GM19023 (cell line): ENCODE measurements at regions not wholly inside any gene's neighbourhood (a gene's known extent, or its start where the extent isn't known, plus 50 kb on each side); places are given as distances from the start of the nearest gene placed in this dataset.
"Not testable (repeated sequence)": the region's sequence is repeated elsewhere in the genome, so short reads cannot be mapped to it uniquely, and the experiment has no call there.

ENCODE experiments used
- ATAC-seq: cut with Tn5 transposase; IDR thresholded peaks from one replicate; pipeline ENCODE4 v1.9.1; 2021; ENCODE audit warnings: mild to moderate bottlenecking, moderate library complexity; ENCODE audit not compliant: unreplicated experiment

DNA sequence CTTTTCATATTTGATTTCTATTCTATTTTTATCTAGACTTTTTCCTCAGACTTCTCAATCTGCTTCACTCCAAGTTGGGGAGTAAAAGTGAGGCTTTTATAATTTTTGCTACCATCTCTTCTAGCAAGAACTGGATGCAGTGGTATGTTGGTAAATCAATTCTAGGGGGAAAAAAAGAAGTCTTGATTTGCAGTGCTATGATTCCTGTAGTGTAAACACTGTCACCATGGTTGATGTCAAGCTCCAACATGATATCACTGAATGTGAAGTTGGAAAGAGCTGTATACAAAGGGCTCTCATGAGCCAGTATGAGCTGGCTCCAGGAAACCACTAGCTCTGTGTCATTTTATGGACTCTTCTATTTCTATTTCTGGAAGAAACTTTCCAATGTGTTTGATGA is 439.2 kb downstream of the NTRK2 start:
- ATAC-seq: no peak

DNA sequence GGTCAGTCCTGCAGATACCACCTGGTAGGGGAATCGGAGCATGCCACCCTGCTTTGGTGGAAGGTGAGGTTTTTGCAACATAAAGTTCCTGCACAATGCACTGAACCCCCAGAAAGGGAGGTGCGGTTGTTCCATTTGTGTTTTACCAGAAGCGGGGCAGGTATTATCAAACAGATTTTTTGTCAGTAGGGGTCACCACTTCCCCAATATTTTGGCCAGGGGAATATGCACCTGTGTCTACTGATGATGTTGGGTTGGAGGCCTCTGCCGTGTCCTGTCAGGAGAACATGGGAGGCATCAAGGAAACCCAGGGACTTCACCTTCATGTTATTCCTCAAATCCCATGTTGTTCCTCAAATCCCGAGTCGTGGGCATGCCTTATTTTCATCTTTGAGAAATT is 438.7 kb downstream of the NTRK2 start:
- no peak for ATAC-seq

DNA sequence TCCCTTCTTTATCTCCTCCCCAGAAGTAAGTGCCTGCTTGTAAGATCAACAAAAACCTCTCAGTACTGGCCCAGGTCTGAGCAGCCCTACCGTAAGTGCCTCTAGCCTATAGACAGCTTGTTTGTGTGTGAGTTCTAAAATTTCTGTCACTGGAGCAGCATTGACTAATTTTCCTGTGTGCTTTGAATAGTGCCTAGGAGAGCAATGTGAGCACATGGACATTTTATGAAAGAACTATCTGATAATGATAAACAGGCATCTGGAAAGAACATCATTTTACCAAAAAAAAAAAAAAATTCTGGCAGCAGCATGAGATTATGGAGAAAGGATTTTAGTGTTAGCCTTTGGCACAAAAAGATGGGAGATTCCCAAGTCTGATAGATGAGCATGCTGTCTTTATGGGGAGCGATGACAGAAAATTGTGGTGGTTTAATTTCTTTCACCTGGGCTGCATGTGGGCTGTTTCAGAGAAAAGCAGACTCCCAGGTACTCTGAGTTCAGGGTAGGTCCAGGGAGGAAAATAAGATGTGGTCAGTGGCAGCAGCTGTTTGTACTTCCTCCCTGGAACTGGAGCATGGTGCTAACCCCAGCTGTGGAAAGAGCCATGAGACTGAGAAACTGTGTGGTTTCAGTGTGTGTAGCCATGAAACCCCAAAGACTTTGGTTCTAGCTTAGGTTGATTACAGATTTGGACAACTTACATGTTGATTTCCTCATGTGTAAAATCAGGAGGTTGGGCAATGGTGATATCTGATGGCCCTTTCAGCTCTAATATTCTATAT is 419.9 kb downstream of the NTRK2 start:
- ATAC-seq: no peak

DNA sequence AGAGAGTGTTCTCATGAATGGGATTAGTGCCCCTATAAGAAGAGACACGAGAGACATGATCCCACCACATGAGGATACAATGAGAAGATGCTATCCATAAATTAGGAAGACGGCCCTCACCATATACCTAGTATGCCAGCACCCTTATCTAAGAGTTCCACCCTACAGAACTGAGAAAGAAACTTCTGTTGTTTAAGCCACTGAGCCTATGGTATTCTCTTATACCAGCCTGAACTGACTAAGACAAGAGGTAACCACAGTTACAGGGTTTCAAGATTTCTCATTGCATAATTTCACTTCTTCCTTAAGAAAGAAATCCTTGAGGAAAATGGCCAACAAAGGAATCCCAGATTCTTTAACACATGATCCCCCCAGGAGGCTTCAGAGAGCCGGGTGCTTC is 412.4 kb downstream of the NTRK2 start:
- ATAC-seq: no peak

DNA sequence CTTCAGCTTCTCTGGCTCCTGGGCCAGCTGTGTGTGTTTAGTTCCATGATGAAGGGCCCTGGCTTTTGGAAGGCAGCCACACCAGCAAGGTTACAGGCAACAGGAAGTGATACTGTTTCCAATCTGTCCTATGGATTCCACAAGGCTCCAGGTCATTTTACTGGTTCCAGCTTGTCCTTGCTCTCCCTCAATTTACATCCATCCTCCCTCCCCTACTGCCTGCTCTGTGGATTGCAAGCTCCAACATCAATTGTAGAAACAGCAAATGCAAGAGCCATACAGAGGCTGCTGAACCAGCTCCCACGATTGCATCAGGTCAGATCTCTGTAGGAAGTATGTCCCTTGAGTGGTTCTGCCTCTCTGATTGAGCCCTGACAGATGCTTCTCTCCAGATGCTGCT is 409.8 kb downstream of the NTRK2 start:
- no peak for ATAC-seq

DNA sequence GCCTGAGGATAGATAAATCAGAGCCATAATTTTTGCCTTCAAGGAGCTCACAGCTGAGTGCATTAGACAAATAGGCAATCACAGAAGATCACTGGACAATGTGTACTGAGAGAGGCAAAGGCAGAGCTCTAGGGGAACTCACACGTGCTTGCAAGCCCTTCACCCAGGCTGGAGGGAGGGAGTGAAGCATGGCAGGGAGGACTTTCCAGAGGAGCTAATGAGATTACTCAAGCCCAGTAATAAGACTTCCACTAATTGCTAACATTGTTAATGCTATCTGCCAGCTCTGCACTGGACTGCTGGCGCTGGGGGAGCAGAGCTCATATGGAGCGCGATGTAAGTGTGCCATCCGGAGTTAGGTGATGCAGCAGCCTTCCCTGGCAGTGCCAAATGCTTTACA is 408.4 kb downstream of the NTRK2 start:
- ATAC-seq: no peak

DNA sequence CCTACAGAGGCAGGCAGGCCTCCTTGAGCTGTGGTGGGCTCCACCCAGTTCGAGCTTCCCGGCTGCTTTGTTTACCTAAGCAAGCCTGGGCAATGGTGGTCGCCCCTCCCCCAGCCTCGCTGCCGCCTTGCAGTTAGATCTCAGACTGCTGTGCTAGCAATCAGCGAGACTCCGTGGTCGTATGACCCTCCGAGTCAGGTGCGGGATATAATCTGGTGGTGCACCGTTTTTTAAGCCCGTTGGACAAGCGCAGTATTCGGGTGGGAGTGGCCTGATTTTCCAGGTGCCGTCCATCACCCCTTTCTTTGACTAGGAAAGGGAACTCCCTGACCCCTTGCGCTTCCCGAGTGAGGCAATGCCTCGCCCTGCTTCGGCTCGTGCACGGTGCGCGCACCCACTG is 407.6 kb downstream of the NTRK2 start:
- not testable (repeated sequence) for ATAC-seq
